HepG2 (cell line): ENCODE measurements at regions not wholly inside any gene's neighbourhood (a gene's known extent, or its start where the extent isn't known, plus 50 kb on each side); places are given as distances from the start of the nearest gene placed in this dataset.

Experiments
- ATAC-seq: fragments of 200-7000 bp; cut with Tn5 transposase; 3 replicates; pipeline ENCODE4 v1.9.1; 2020; ENCODE audit warnings: mild to moderate bottlenecking, moderate library complexity
- BruUV-seq: library from RNA; stranded (reverse); fragments of 400-500 nt; replicated peaks from 2 replicates; lab custom pipeline; 2021; lab: Mats Ljungman, UMichigan
- CTCF ChIA-PET: fragments of 300-600 bp; formaldehyde crosslinking; extraction: SDS; loops from one replicate; lab custom pipeline; 2021; ENCODE audit warnings: low total read pairs, inconsistent platforms, low intra/inter-chr PET ratio; lab: Yijun Ruan, JAX
- POLR2A ChIA-PET: fragments of 350-600 bp; sonication (Branson Sonifier 250); formaldehyde crosslinking; loops from one replicate; lab custom pipeline; 2020; ENCODE audit warnings: antibody characterized with exemption, inconsistent platforms; lab: Yijun Ruan, JAX
- DNase-seq: peaks from one replicate; pipeline ENCODE4 v3.0.0-alpha.2; 2015; ENCODE audit warnings: low spot score
- FAIRE-seq: peaks from 3 replicates; lab custom pipeline; 2011; peaks lifted over from hg19 to GRCh38; lab: Jason Lieb, UNC
- H2AFZ ChIP-seq: one replicate; pipeline ENCODE4 v1.6.1; 2011; ENCODE audit warnings: low read length, inconsistent platforms
- H3K27ac ChIP-seq: fragments of 300-600 bp; 3 replicates; pipeline ENCODE4 v1.8.0; 2011; ENCODE audit warnings: mixed run types, mild to moderate bottlenecking, mixed read lengths, low read length, inconsistent platforms; ENCODE audit not compliant: insufficient read depth; ENCODE audit errors: extremely low read length
- H3K27me3 ChIP-seq, 2 experiments: fragments of 200-600 bp in 1 of 2; 2 replicates in 1 of 2; 3 replicates in 1 of 2; pipeline versions ENCODE4 v1.6.0 to v1.8.0; 2011; ENCODE audit warnings: low read length in 2 of 2, mild to moderate bottlenecking in 2 of 2, moderate library complexity in 2 of 2, inconsistent platforms in 1 of 2; ENCODE audit not compliant: insufficient read depth in 2 of 2, control insufficient read depth in 1 of 2
- H3K36me3 ChIP-seq, 2 experiments: fragments of 200-600 bp in 1 of 2; replicated peaks in 1 of 2; 2 replicates in 1 of 2; 3 replicates in 1 of 2; pipeline versions ENCODE4 v1.5.1 to v1.8.0; 2011; ENCODE audit warnings: low read length in 2 of 2, inconsistent platforms in 1 of 2; ENCODE audit not compliant: insufficient read depth in 2 of 2, control insufficient read depth in 1 of 2
- H3K4me1 ChIP-seq: 2 replicates; pipeline ENCODE4 v1.5.1; 2012; ENCODE audit warnings: low read length, inconsistent platforms; ENCODE audit not compliant: insufficient read depth
- H3K4me2 ChIP-seq: 2 replicates; pipeline ENCODE4 v1.6.0; 2011; ENCODE audit warnings: low read depth, low read length, inconsistent platforms
- H3K4me3 ChIP-seq, 3 experiments: fragments of 200-600 bp in 1 of 3; sonication (generic), shearing (Covaris generic) in 1 of 3; replicated peaks in 1 of 3; 2 replicates each; pipeline ENCODE4 v1.5.1; 2011 to 2016; ENCODE audit warnings: low read length in 3 of 3, inconsistent platforms in 2 of 3, low read depth in 2 of 3, mild to moderate bottlenecking in 2 of 3, control low read depth in 1 of 3, mixed read lengths in 1 of 3; ENCODE audit not compliant: insufficient read depth in 1 of 3
- H3K79me2 ChIP-seq: one replicate; pipeline ENCODE4 v1.6.1; 2011; ENCODE audit warnings: low read length, inconsistent platforms; ENCODE audit not compliant: insufficient read depth
- H3K9ac ChIP-seq: 2 replicates; pipeline ENCODE4 v1.6.0; 2011; ENCODE audit warnings: mild to moderate bottlenecking, low read depth, low read length, inconsistent platforms; ENCODE audit not compliant: insufficient read depth
- H3K9me3 ChIP-seq: 2 replicates; pipeline ENCODE4 v1.5.1; 2012; ENCODE audit warnings: mild to moderate bottlenecking, low read length
- H4K20me1 ChIP-seq: 2 replicates; pipeline ENCODE4 v1.6.0; 2011; ENCODE audit warnings: inconsistent platforms, mild to moderate bottlenecking, low read length, moderate library complexity; ENCODE audit not compliant: insufficient read depth
- CREB3 ChIP-seq: sonication (generic); formaldehyde crosslinking; IDR thresholded peaks from 2 replicates; pipeline ENCODE4 v1.5.0; 2020; ENCODE audit warnings: missing genetic modification reagents
- KDM1A ChIP-seq: IDR thresholded peaks from 2 replicates; pipeline ENCODE4 v1.6.1; 2016; ENCODE audit warnings: missing compliant biosample characterization
- PCBP1 ChIP-seq: fragments of 200-400 bp; formaldehyde crosslinking; IDR thresholded peaks from 2 replicates; pipeline ENCODE4 v1.6.1; 2017; ENCODE audit warnings: mild to moderate bottlenecking, low read depth, low read length, borderline replicate concordance
- SNAPC5 ChIP-seq: sonication (generic); formaldehyde crosslinking; IDR thresholded peaks from 2 replicates; pipeline ENCODE4 v1.8.1; 2023; ENCODE audit warnings: mild to moderate bottlenecking, missing genetic modification reagents, borderline replicate concordance
- ZBTB40 ChIP-seq, 2 experiments: fragments of 450-650 bp in 1 of 2; sonication (generic) in 1 of 2; formaldehyde crosslinking in 1 of 2; IDR thresholded peaks; 2 replicates each; pipeline versions ENCODE4 v1.6.1 to v1.8.0; 2016 to 2022; ENCODE audit warnings: antibody characterized with exemption in 1 of 2, mild to moderate bottlenecking in 1 of 2, missing genetic modification reagents in 1 of 2
- ZNF143 ChIP-seq: sonication (generic); formaldehyde crosslinking; IDR thresholded peaks from 2 replicates; pipeline ENCODE4 v1.4.0; 2020; ENCODE audit warnings: missing genetic modification reagents
- ZNF672 ChIP-seq: sonication (generic); formaldehyde crosslinking; IDR thresholded peaks from 2 replicates; pipeline ENCODE4 v1.8.1; 2022; ENCODE audit warnings: missing genetic modification reagents
- WGBS: methylation state at CpG from one replicate; pipeline ENCODE4 v1.1.6; 2017; ENCODE audit warnings: low lambda C conversion rate; 5-methylcytosine and 5-hydroxymethylcytosine counted together
- in situ Hi-C: cut with HindIII; loops from 2 replicates; pipeline ENCODE4 v1.10.0; 2017; ENCODE audit warnings: low pct_unique_long_range_greater_than_20kb; ENCODE audit not compliant: extremely low pct_ligation_motif_present
- intact Hi-C: fragments of 100-400 bp; cut with micrococcal nuclease; formaldehyde crosslinking; loops from one replicate; pipeline ENCODE4 v1.10.0; 2022; ENCODE audit not compliant: unreplicated experiment

GRCh38 chr14:85074955-85075354, 455.0 kb upstream of the FLRT2 start:
- Histone ChIP-seq H3K4me1 (no peaks in the 10 kb centered on the region), H3K27me3 (no peaks in the 10 kb centered on the region), H3K36me3 (no peaks in the 10 kb centered on the region), H3K9ac (no peak overlapping the region), H2AFZ (no peak overlapping the region), H3K4me3 (no peak overlapping the region), H3K9me3 (peaks cover 75% of the 10 kb centered on the region), H4K20me1 (no peaks in the 10 kb centered on the region), H3K27ac (no peak overlapping the region), H3K79me2 (no peaks in the 10 kb centered on the region), H3K4me2 (no peak overlapping the region)
- CTCF ChIA-PET: no interaction called here
- TF ChIP-seq CREB3 (CRISPR knock-in tag) (no peak), ZNF672 (CRISPR knock-in tag) (no peak), PCBP1 (no peak)
- FAIRE-seq (no peak), ATAC-seq (no peak), DNase-seq (no peak)
- WGBS: 0% methylated on average over 1 of the region's 1 CpG
- POLR2A ChIA-PET: no interaction called here
- intact Hi-C loops: no loop called here
- BruUV-seq: no TSS peak
- in situ Hi-C loops: no loop called here

- peaks cover 79% of the 10 kb centered on the region for H3K9me3 ChIP-seq
- WGBS: 79% methylated on average over 1 of the region's 1 CpG
- no peak overlapping the region for H3K9ac ChIP-seq
- no peak overlapping the region for H3K4me3 ChIP-seq
- CTCF ChIA-PET: no interaction called here
- no peak for FAIRE-seq
- H3K79me2 ChIP-seq: no peaks in the 10 kb centered on the region
- H3K36me3 ChIP-seq: no peaks in the 10 kb centered on the region
- no peak for ATAC-seq
- H2AFZ ChIP-seq: no peak overlapping the region
- in situ Hi-C loops: no loop called here
- no peak overlapping the region for H3K27ac ChIP-seq
- BruUV-seq: no TSS peak
- DNase-seq: no peak
- intact Hi-C loops: no loop called here
- H3K27me3 ChIP-seq: no peaks in the 10 kb centered on the region
- no peak overlapping the region for H3K4me2 ChIP-seq
- POLR2A ChIA-PET: no interaction called here
- H3K4me1 ChIP-seq: no peaks in the 10 kb centered on the region
- no peaks in the 10 kb centered on the region for H4K20me1 ChIP-seq
- TF ChIP-seq ZNF143 (CRISPR knock-in tag): no peak
- TF ChIP-seq KDM1A (CRISPR knock-in tag): no peak
- TF ChIP-seq SNAPC5 (CRISPR knock-in tag): no peak
- no peak for TF ChIP-seq ZBTB40 (IDR thresholded peaks at IDR 0.05)
- no peak for TF ChIP-seq ZBTB40 (CRISPR knock-in tag; IDR thresholded peaks at IDR 0.05)
These were observed 454.1 kb upstream of the FLRT2 start for GRCh38 chr14:85075694-85076476.
